ENCODE measurements at regions not wholly inside any gene's neighbourhood (a gene's known extent, or its start where the extent isn't known, plus 50 kb on each side); places are given as distances from the start of the nearest gene placed in this dataset.

DNA sequence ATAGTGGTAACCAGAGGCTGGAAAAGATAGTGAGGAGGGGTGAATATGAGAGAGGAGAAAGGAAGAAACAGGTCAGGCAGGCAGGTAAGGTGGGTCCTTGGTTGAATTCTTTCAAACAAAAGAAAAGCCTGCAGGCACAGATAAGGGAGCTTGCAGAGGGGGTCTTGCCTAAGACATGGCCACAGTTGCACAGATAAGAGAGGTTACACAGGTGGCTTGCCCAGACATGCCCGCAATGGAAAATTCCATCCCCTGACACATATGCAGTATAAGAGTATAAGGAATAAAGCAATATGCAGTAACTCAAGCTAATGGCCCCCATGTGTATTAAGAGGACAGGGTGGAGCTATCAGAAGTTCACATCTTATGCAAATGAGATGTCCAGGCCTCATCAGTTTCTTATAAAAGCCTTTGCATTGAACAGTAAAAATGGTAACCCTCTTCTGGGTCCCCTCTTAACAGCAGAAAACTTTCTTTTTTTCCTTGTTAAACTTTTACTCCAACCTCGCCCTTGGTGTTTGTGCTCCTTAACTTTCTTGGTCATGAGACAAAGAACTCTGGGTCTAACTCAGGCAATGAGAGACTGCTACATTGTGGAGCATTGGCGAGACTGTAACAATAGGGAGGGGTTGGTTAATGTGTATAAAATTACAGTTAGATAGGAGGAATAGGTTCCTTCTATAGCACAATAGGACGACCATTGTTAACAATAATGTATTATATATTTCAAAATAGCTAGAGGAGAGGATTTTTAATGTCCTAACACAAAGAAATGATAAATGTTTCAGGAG, 764.6 kb downstream of the TSN start:
- TF ChIP-seq, protein P1, sequence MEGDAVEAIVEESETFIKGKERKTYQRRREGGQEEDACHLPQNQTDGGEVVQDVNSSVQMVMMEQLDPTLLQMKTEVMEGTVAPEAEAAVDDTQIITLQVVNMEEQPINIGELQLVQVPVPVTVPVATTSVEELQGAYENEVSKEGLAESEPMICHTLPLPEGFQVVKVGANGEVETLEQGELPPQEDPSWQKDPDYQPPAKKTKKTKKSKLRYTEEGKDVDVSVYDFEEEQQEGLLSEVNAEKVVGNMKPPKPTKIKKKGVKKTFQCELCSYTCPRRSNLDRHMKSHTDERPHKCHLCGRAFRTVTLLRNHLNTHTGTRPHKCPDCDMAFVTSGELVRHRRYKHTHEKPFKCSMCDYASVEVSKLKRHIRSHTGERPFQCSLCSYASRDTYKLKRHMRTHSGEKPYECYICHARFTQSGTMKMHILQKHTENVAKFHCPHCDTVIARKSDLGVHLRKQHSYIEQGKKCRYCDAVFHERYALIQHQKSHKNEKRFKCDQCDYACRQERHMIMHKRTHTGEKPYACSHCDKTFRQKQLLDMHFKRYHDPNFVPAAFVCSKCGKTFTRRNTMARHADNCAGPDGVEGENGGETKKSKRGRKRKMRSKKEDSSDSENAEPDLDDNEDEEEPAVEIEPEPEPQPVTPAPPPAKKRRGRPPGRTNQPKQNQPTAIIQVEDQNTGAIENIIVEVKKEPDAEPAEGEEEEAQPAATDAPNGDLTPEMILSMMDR (IDR thresholded peaks at IDR 0.05; ENCODE audit: low read depth, low read length, poor library complexity, severe bottlenecking) = no peak
- TF ChIP-seq EZH2phosphoT487 (IDR thresholded peaks at IDR 0.05; ENCODE audit: borderline replicate concordance, low read length) = no peak
